Erythroblast (primary cell): ENCODE measurements at regions not wholly inside any gene's neighbourhood (a gene's known extent, or its start where the extent isn't known, plus 50 kb on each side); places are given as distances from the start of the nearest gene placed in this dataset.

Experiments used
- GATA1 ChIP-seq: IDR thresholded peaks from 2 replicates; pipeline ENCODE4 v1.6.1; 2011; ENCODE audit warnings: low read depth, mild to moderate bottlenecking, control low read depth, low read length, moderate library complexity
- POLR2A ChIP-seq: IDR thresholded peaks from 2 replicates; pipeline ENCODE4 v1.6.1; 2011; ENCODE audit warnings: mild to moderate bottlenecking, low read length

DNA sequence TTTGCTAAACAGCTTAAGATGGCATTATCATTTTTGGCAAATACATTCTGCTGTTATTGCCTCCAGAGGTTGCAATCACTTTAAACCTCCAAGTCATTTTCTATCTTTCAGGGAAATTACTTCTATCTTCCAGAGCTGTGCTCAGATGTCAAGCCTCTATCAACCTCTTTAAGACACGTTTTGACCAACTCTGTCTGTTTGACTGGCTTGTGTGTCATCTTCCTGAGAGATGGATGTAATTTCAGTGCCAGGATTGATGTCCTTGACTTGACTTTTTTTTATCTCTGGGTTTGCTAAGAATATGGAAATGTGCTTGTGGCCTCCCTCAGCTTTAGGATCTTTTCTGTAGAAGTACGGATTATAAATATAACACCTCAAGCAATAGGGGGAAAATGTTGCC, 263.4 kb downstream of the GLUD2 start:
- no peak for TF ChIP-seq POLR2A
- TF ChIP-seq GATA1: no peak
